ENCODE measurements at regions not wholly inside any gene's neighbourhood (a gene's known extent, or its start where the extent isn't known, plus 50 kb on each side); places are given as distances from the start of the nearest gene placed in this dataset.

- BruUV-seq (replicated peaks), result no TSS peak
- Histone ChIP-seq H2AFZ (no peak overlapping the region), H3K4me2 (no peak overlapping the region), H3K9me2 (ENCODE audit: insufficient read depth) (no peaks in the 10 kb centered on the region), H3K4me1 (replicated peaks; ENCODE audit: insufficient read depth) (no peaks in the 10 kb centered on the region), H3K79me2 (ENCODE audit: low read depth) (no peaks in the 10 kb centered on the region), H3K36me3 (ENCODE audit: low read depth) (no peaks in the 10 kb centered on the region), H4K20me1 (ENCODE audit: insufficient read depth) (no peaks in the 10 kb centered on the region), H3F3A (ENCODE audit: insufficient read depth, low read depth) (no peaks in the 10 kb centered on the region), H3K9me3 (ENCODE audit: insufficient read depth, low read depth) (no peaks in the 10 kb centered on the region), H3K27ac (no peak overlapping the region), H3K4me3 (no peak overlapping the region), H3K27me3 (ENCODE audit: insufficient read depth, low read depth) (no peaks in the 10 kb centered on the region)
- ChIA-PET CTCF (no interaction called here), POLR2A (ENCODE audit: unreplicated experiment) (no interaction called here)
- no peak for DNase-seq
- intact Hi-C loops (cut with micrococcal nuclease; ENCODE audit: unreplicated experiment), result no loop called here
- no peak for TF ChIP-seq CTCF (conservative IDR thresholded peaks at IDR 0.05)
- TF ChIP-seq EZH2 (IDR thresholded peaks at IDR 0.05; ENCODE audit: low read depth), result no peak
These were observed 336.2 kb upstream of the TPM1 start for GRCh38 chr15:62706317-62706716.

- intact Hi-C loops (cut with micrococcal nuclease; ENCODE audit: unreplicated experiment), result no loop called here
- H2AFZ ChIP-seq, result no peak overlapping the region
- H3K79me2 ChIP-seq (ENCODE audit: low read depth), result no peaks in the 10 kb centered on the region
- H3K27ac ChIP-seq, result no peak overlapping the region
- no peak overlapping the region for H3K4me3 ChIP-seq
- ChIA-PET CTCF (interaction anchor here (0.5 to 0.6 kb wide), 2 partner anchors 20 to 354 kb away, joined by 3 to 7 read pairs; no protein-coding TSS in a partner anchor), POLR2A (ENCODE audit: unreplicated experiment) (no interaction called here)
- DNase-seq, result no peak
- H3K9me2 ChIP-seq (ENCODE audit: insufficient read depth), result no peaks in the 10 kb centered on the region
- H3K9me3 ChIP-seq (ENCODE audit: insufficient read depth, low read depth), result no peaks in the 10 kb centered on the region
- no peak overlapping the region for H3K4me2 ChIP-seq
- H4K20me1 ChIP-seq (ENCODE audit: insufficient read depth), result no peaks in the 10 kb centered on the region
- H3K4me1 ChIP-seq (replicated peaks; ENCODE audit: insufficient read depth), result no peaks in the 10 kb centered on the region
- BruUV-seq (replicated peaks), result no TSS peak
- H3F3A ChIP-seq (ENCODE audit: insufficient read depth, low read depth), result no peaks in the 10 kb centered on the region
- no peaks in the 10 kb centered on the region for H3K36me3 ChIP-seq (ENCODE audit: low read depth)
- H3K27me3 ChIP-seq (ENCODE audit: insufficient read depth, low read depth), result no peaks in the 10 kb centered on the region
- no peak for TF ChIP-seq CTCF (conservative IDR thresholded peaks at IDR 0.05)
- TF ChIP-seq EZH2 (IDR thresholded peaks at IDR 0.05; ENCODE audit: low read depth), result no peak
These were observed 334.1 kb upstream of the TPM1 start for GRCh38 chr15:62708470-62708869.

- BruUV-seq (replicated peaks), result no TSS peak
- no peaks in the 10 kb centered on the region for H3K9me2 ChIP-seq (ENCODE audit: insufficient read depth)
- CTCF ChIA-PET, result interaction anchor here (0.5 kb wide), 1 partner anchor 355 kb away, joined by 7 read pairs; no protein-coding TSS in a partner anchor
- H3F3A ChIP-seq (ENCODE audit: insufficient read depth, low read depth), result no peaks in the 10 kb centered on the region
- no peak for TF ChIP-seq CTCF (conservative IDR thresholded peaks at IDR 0.05)
- TF ChIP-seq EZH2 (IDR thresholded peaks at IDR 0.05; ENCODE audit: low read depth), result no peak
- no peak overlapping the region for H2AFZ ChIP-seq
- no peaks in the 10 kb centered on the region for H3K36me3 ChIP-seq (ENCODE audit: low read depth)
- H3K9me3 ChIP-seq (ENCODE audit: insufficient read depth, low read depth), result no peaks in the 10 kb centered on the region
- no peak overlapping the region for H3K27ac ChIP-seq
- intact Hi-C loops (cut with micrococcal nuclease; ENCODE audit: unreplicated experiment), result no loop called here
- no peaks in the 10 kb centered on the region for H3K79me2 ChIP-seq (ENCODE audit: low read depth)
- H3K4me2 ChIP-seq, result no peak overlapping the region
- no peaks in the 10 kb centered on the region for H3K4me1 ChIP-seq (replicated peaks; ENCODE audit: insufficient read depth)
- H4K20me1 ChIP-seq (ENCODE audit: insufficient read depth), result no peaks in the 10 kb centered on the region
- no peak overlapping the region for H3K4me3 ChIP-seq
- POLR2A ChIA-PET (ENCODE audit: unreplicated experiment), result no interaction called here
- H3K27me3 ChIP-seq (ENCODE audit: insufficient read depth, low read depth), result no peaks in the 10 kb centered on the region
- DNase-seq, result no peak
These were observed 333.3 kb upstream of the TPM1 start for GRCh38 chr15:62709261-62709660.
